Osteoblast (primary cell): ENCODE measurements at regions not wholly inside any gene's neighbourhood (a gene's known extent, or its start where the extent isn't known, plus 50 kb on each side); places are given as distances from the start of the nearest gene placed in this dataset.

Source experiments
- DNase-seq: peaks from one replicate; pipeline ENCODE4 v3.0.0; 2011; ENCODE audit warnings: low spot score, mixed read lengths; ENCODE audit not compliant: insufficient read length; ENCODE audit errors: missing footprints
- H2AFZ ChIP-seq: 2 replicates; pipeline ENCODE4 v1.6.0; 2011; ENCODE audit warnings: mild to moderate bottlenecking, low read length
- H3K27ac ChIP-seq: 2 replicates; pipeline ENCODE4 v1.5.1; 2011; ENCODE audit warnings: mild to moderate bottlenecking, low read depth, low read length, moderate library complexity
- H3K27me3 ChIP-seq: 2 replicates; pipeline ENCODE4 v1.6.0; 2012; ENCODE audit warnings: mild to moderate bottlenecking, control low read depth, inconsistent platforms, low read length, moderate library complexity; ENCODE audit not compliant: insufficient read depth
- H3K36me3 ChIP-seq: 2 replicates; pipeline ENCODE4 v1.5.1; 2011; ENCODE audit warnings: mild to moderate bottlenecking, low read length, control low read depth, moderate library complexity; ENCODE audit not compliant: insufficient read depth
- H3K4me1 ChIP-seq: 2 replicates; pipeline ENCODE4 v1.5.1; 2011; ENCODE audit warnings: mild to moderate bottlenecking, low read length, control low read depth, moderate library complexity; ENCODE audit not compliant: insufficient read depth
- H3K4me2 ChIP-seq: 2 replicates; pipeline ENCODE4 v1.6.0; 2011; ENCODE audit warnings: mild to moderate bottlenecking, low read length; ENCODE audit not compliant: insufficient read depth
- H3K4me3 ChIP-seq: fragments of 200-600 bp; sonication (generic); 3 replicates; pipeline ENCODE4 v1.5.1; 2012; ENCODE audit warnings: mild to moderate bottlenecking, low read length, inconsistent platforms; ENCODE audit not compliant: insufficient read depth
- H3K79me2 ChIP-seq: 2 replicates; pipeline ENCODE4 v1.6.0; 2012; ENCODE audit warnings: mild to moderate bottlenecking, low read length, control low read depth, inconsistent platforms; ENCODE audit not compliant: insufficient read depth
- H3K9me3 ChIP-seq: 2 replicates; pipeline ENCODE4 v1.5.1; 2011; ENCODE audit warnings: low read depth, low read length, control low read depth
- H4K20me1 ChIP-seq: 2 replicates; pipeline ENCODE4 v1.6.0; 2012; ENCODE audit warnings: mild to moderate bottlenecking, low read length, control low read depth; ENCODE audit not compliant: insufficient read depth
- CTCF ChIP-seq: IDR thresholded peaks from 2 replicates; pipeline ENCODE4 v1.5.1; 2011; ENCODE audit warnings: mild to moderate bottlenecking, low read depth, low read length, moderate library complexity; ENCODE audit errors: extremely low read depth

GRCh38 chr5:110112348-110112747 lies 422.6 kb downstream of the MAN2A1 start:
- H3K9me3 ChIP-seq, result no peaks in the 10 kb centered on the region
- DNase-seq, result no peak
- H3K79me2 ChIP-seq, result no peaks in the 10 kb centered on the region
- no peaks in the 10 kb centered on the region for H3K36me3 ChIP-seq
- H3K4me2 ChIP-seq, result no peak overlapping the region
- TF ChIP-seq CTCF, result no peak
- no peak overlapping the region for H3K27ac ChIP-seq
- no peaks in the 10 kb centered on the region for H4K20me1 ChIP-seq
- H3K4me3 ChIP-seq, result no peak overlapping the region
- H3K4me1 ChIP-seq, result no peaks in the 10 kb centered on the region
- no peaks in the 10 kb centered on the region for H3K27me3 ChIP-seq
- no peak overlapping the region for H2AFZ ChIP-seq

GRCh38 chr5:110115503-110115902 lies 425.8 kb downstream of the MAN2A1 start:
- no peak overlapping the region for H3K4me3 ChIP-seq
- H3K4me2 ChIP-seq, result no peak overlapping the region
- no peaks in the 10 kb centered on the region for H4K20me1 ChIP-seq
- H3K4me1 ChIP-seq, result no peaks in the 10 kb centered on the region
- no peaks in the 10 kb centered on the region for H3K9me3 ChIP-seq
- H3K27ac ChIP-seq, result no peak overlapping the region
- H3K79me2 ChIP-seq, result no peaks in the 10 kb centered on the region
- no peak for DNase-seq
- H2AFZ ChIP-seq, result no peak overlapping the region
- no peaks in the 10 kb centered on the region for H3K27me3 ChIP-seq
- no peaks in the 10 kb centered on the region for H3K36me3 ChIP-seq
- TF ChIP-seq CTCF, result no peak

- no peak for DNase-seq
- H3K79me2 ChIP-seq, result no peaks in the 10 kb centered on the region
- TF ChIP-seq CTCF, result no peak
- H3K36me3 ChIP-seq, result no peaks in the 10 kb centered on the region
- H3K4me2 ChIP-seq, result no peak overlapping the region
- H3K4me1 ChIP-seq, result no peaks in the 10 kb centered on the region
- H4K20me1 ChIP-seq, result no peaks in the 10 kb centered on the region
- no peak overlapping the region for H2AFZ ChIP-seq
- no peaks in the 10 kb centered on the region for H3K9me3 ChIP-seq
- H3K27me3 ChIP-seq, result no peaks in the 10 kb centered on the region
- no peak overlapping the region for H3K4me3 ChIP-seq
- H3K27ac ChIP-seq, result no peak overlapping the region
These were observed 426.8 kb downstream of the MAN2A1 start for GRCh38 chr5:110116539-110116938.

GRCh38 chr5:110134963-110135935 lies 445.5 kb downstream of the MAN2A1 start:
- Histone ChIP-seq H3K4me1 (no peaks in the 10 kb centered on the region), H3K36me3 (no peaks in the 10 kb centered on the region), H3K27ac (no peak overlapping the region), H3K79me2 (no peaks in the 10 kb centered on the region), H3K4me3 (no peak overlapping the region), H2AFZ (no peak overlapping the region), H3K4me2 (no peak overlapping the region), H3K9me3 (no peaks in the 10 kb centered on the region), H3K27me3 (no peaks in the 10 kb centered on the region), H4K20me1 (no peaks in the 10 kb centered on the region)
- no peak for TF ChIP-seq CTCF
- no peak for DNase-seq
